ENCODE measurements at regions not wholly inside any gene's neighbourhood (a gene's known extent, or its start where the extent isn't known, plus 50 kb on each side); places are given as distances from the start of the nearest gene placed in this dataset.

DNA sequence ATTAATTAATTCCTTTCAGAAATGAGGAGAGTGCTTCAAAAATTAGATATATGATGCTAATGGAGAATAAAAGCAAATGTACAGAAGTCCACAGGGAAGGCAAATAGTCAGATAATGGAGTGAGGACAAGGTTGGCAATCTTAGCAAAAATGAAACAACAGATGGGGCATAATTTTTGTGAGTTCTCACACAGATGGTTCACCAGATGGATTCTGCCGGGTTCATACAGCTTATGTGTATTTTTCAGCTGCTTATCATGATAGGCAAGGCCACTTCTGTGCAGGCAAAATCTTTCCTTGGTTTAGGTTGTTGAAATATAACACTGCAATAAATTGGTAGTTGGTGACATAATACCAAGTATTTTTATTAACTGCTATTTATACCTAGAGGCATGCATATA is 1539.0 kb upstream of the IGFBP7 start:
- TF ChIP-seq ZNF124 (CRISPR knock-in tag; IDR thresholded peaks at IDR 0.05), result no peak
- no peak for TF ChIP-seq ZFYVE20 (CRISPR knock-in tag; IDR thresholded peaks at IDR 0.05; ENCODE audit: borderline replicate concordance, low read depth)
- no peak for TF ChIP-seq RXRA (CRISPR knock-in tag; IDR thresholded peaks at IDR 0.05)
- no peak for TF ChIP-seq FOXP1 (IDR thresholded peaks at IDR 0.05)
- TF ChIP-seq FOXP1 (CRISPR knock-in tag; IDR thresholded peaks at IDR 0.05), result no peak
- no peak for TF ChIP-seq ZNF558 (CRISPR knock-in tag; IDR thresholded peaks at IDR 0.05; ENCODE audit: borderline replicate concordance)
- TF ChIP-seq ZFP62 (CRISPR knock-in tag; IDR thresholded peaks at IDR 0.05), result no peak
- TF ChIP-seq FOXK2 (IDR thresholded peaks at IDR 0.05), result no peak
- TF ChIP-seq ZNF567 (CRISPR knock-in tag; IDR thresholded peaks at IDR 0.05; ENCODE audit: borderline replicate concordance), result no peak
- TF ChIP-seq ZUFSP (CRISPR knock-in tag; IDR thresholded peaks at IDR 0.05; ENCODE audit: borderline replicate concordance), result no peak
- TF ChIP-seq, protein P1, sequence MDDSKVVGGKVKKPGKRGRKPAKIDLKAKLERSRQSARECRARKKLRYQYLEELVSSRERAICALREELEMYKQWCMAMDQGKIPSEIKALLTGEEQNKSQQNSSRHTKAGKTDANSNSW (CRISPR knock-in tag; IDR thresholded peaks at IDR 0.05; ENCODE audit: borderline replicate concordance), result no peak
- TF ChIP-seq ZBTB7A (CRISPR knock-in tag; IDR thresholded peaks at IDR 0.05), result no peak
- no peak for TF ChIP-seq NR2C2 (CRISPR knock-in tag; IDR thresholded peaks at IDR 0.05; ENCODE audit: borderline replicate concordance)
- TF ChIP-seq BCL6 (CRISPR knock-in tag; IDR thresholded peaks at IDR 0.05), result no peak

More for the DNA sequence above, 1539.0 kb upstream of the IGFBP7 start:
- ChIA-PET CTCF (ENCODE audit: low intra/inter-chr PET ratio, low total read pairs) (no interaction called here), POLR2A (no interaction called here)
- Histone ChIP-seq H3K4me2 (ENCODE audit: low read depth, low read length) (no peak overlapping the region), H3K9me3 (ENCODE audit: low read length) (peaks cover 46% of the 10 kb centered on the region), H3K36me3 (replicated peaks in 1 of 2; ENCODE audit: control insufficient read depth in 1 of 2, insufficient read depth in 2 of 2, low read length in 2 of 2) (no peaks in the 10 kb centered on the region), H3K79me2 (ENCODE audit: insufficient read depth, low read length) (no peaks in the 10 kb centered on the region), H3K27ac (ENCODE audit: extremely low read length, insufficient read depth, low read length) (no peak overlapping the region), H3K9ac (ENCODE audit: insufficient read depth, low read depth, low read length) (no peak overlapping the region), H4K20me1 (ENCODE audit: insufficient read depth, low read length) (no peaks in the 10 kb centered on the region), H3K4me3 (replicated peaks in 1 of 3; ENCODE audit: insufficient read depth in 1 of 3, low read depth in 2 of 3, low read length in 3 of 3) (no peak overlapping the region), H2AFZ (ENCODE audit: low read length) (no peak overlapping the region), H3K27me3 (ENCODE audit: control insufficient read depth in 1 of 2, insufficient read depth in 2 of 2, low read length in 2 of 2) (no peaks in the 10 kb centered on the region), H3K4me1 (ENCODE audit: insufficient read depth, low read length) (no peaks in the 10 kb centered on the region)
- DNase-seq (ENCODE audit: low spot score) (no peak), ATAC-seq (no peak), FAIRE-seq (no peak)
- intact Hi-C loops (cut with micrococcal nuclease; ENCODE audit: unreplicated experiment), result no loop called here
- in situ Hi-C loops (cut with HindIII; ENCODE audit: extremely low pct_ligation_motif_present, low pct_unique_long_range_greater_than_20kb), result no loop called here
- 0% methylated on average over 1 of the region's 1 CpG for WGBS (ENCODE audit: low lambda C conversion rate)
- BruUV-seq (replicated peaks), result no TSS peak

All from HepG2 (cell line).